Heart right ventricle (tissue), 16 donors: ENCODE measurements at regions not wholly inside any gene's neighbourhood (a gene's known extent, or its start where the extent isn't known, plus 50 kb on each side); places are given as distances from the start of the nearest gene placed in this dataset.

ENCODE experiments used
- ATAC-seq, 8 donors: fragments of 200-7000 bp; cut with Tn5 transposase; one replicate each; pipeline ENCODE4 v1.9.1; 2020; ENCODE audit warnings: mild to moderate bottlenecking in 8 of 8, moderate library complexity in 8 of 8, moderate number of reproducible peaks in 1 of 8
- DNase-seq, 2 donors: peaks; one replicate each; pipeline ENCODE4 v3.0.0-alpha.2; 2020
- H3K27ac ChIP-seq, 10 donors: fragments of 200-600 bp; sonication (generic) in 2 of 10; one replicate each; pipeline versions ENCODE4 v1.5.0 to v1.8.0; 2020 to 2022; ENCODE audit warnings: mild to moderate bottlenecking in 3 of 10
- H3K27me3 ChIP-seq, 7 donors: fragments of 200-600 bp; one replicate each; pipeline ENCODE4 v1.8.0; 2021 to 2022; ENCODE audit warnings: mild to moderate bottlenecking in 2 of 7
- H3K36me3 ChIP-seq, 9 donors: fragments of 200-600 bp; sonication (generic) in 1 of 9; one replicate each; pipeline versions ENCODE4 v1.5.0 to v1.8.0; 2020 to 2022; ENCODE audit warnings: mild to moderate bottlenecking in 2 of 9
- H3K4me1 ChIP-seq, 9 donors: fragments of 200-600 bp; sonication (generic) in 1 of 9; one replicate each; pipeline versions ENCODE4 v1.5.0 to v1.8.0; 2020 to 2022; ENCODE audit warnings: mild to moderate bottlenecking in 4 of 9
- H3K4me3 ChIP-seq, 10 donors: fragments of 200-600 bp; sonication (generic) in 2 of 10; one replicate each; pipeline versions ENCODE4 v1.5.0 to v1.8.0; 2020 to 2022; ENCODE audit warnings: mild to moderate bottlenecking in 7 of 10, moderate library complexity in 2 of 10
- H3K9me3 ChIP-seq, 11 donors: fragments of 200-600 bp in 10 of 11; sonication (generic) in 2 of 11; one replicate each; pipeline versions ENCODE4 v1.5.0 to v1.8.0; 2013 to 2022; ENCODE audit warnings: mild to moderate bottlenecking in 2 of 11, control low read depth in 1 of 11, moderate library complexity in 1 of 11
- CTCF ChIP-seq, 9 donors: fragments of 200-600 bp; sonication (generic) in 2 of 9; IDR thresholded peaks; one replicate each; pipeline versions ENCODE4 v1.5.0 to v1.8.0; 2021 to 2022; ENCODE audit warnings: antibody characterized with exemption in 9 of 9, mild to moderate bottlenecking in 5 of 9, moderate library complexity in 1 of 9
- WGBS, 2 donors: extraction: QIAGEN DNeasy Blood & Tissue Kit; methylation state at CpG; one replicate each; pipeline ENCODE4 v1.1.7; 2013; ENCODE audit warnings: inconsistent platforms in 1 of 2; 5-methylcytosine and 5-hydroxymethylcytosine counted together
- intact Hi-C, 10 donors: fragments of 100-400 bp; cut with DNase I; formaldehyde crosslinking; loops; one replicate each; pipeline versions ENCODE4 v1.11.1 to v1.14.2; 2022
- donor health status: Arrhythmogenic right ventricular cardiomyopathy.
- donor health status: ischemic (EF 13 %, LVEDD 7.1; RV severe dilation, severe dysfunction).
- donor health status: healthy with polysubstance abuse.
- donor health status: DM: no; HTN: yes; CAD: no.
- donor health status: DM: no; HTN: no; CAD: no.
- donor health status: ischemic (EF 25% LVEDD 6.9; RV normal size, moderate dysfunction).
- donor health status: ischemic (EF 25% LVEDD 5.7; RV mildly dilated, moderate dysfunction).
- donor health status: healthy.
- donor health status: DM: yes; HTN: yes; CAD: no.
- donor health status: Ischemic cardiomyopathy.
- donor health status: ischemic (EF 35%, LVEDD 5.7; RV mildly dilated, moderate dysfunction).
- donor health status: nonischemic (EF 11% LVEDD 7.7; RV severe dilation, severe dysfunction).
- donor health status: DM: yes; HTN: yes; CAD: no.
- donor health status: PGD.
- donor health status: ischemic (EF 29% LVEDD 5.4; RV normal size, mild dysfunction).
- donor health status: nonischemic (EF 23%, LVEDD 6.1; RV moderate dilation, normal function).

GRCh38 chr7:26046150-26046549 lies 105.8 kb upstream of the NFE2L3 start:
- H3K4me1 ChIP-seq, result no peaks in the 10 kb centered on the region
- H3K4me3 ChIP-seq, result no peak overlapping the region
- intact Hi-C loops, result no loop called here
- no peak for ATAC-seq
- no peaks in the 10 kb centered on the region for H3K36me3 ChIP-seq
- peaks cover 0 to 6% (median 0%) of the 10 kb centered on the region in 11 donors for H3K9me3 ChIP-seq
- TF ChIP-seq CTCF (IDR thresholded peaks at IDR 0.05), result no peak
- H3K27ac ChIP-seq, result no peak overlapping the region
- DNase-seq, result no peak
- H3K27me3 ChIP-seq, result peaks cover 0 to 69% (median 14%) of the 10 kb centered on the region in 7 donors
- WGBS, 2 donors, result 46 to 60% methylated on average over 3 of the region's 3 CpGs

- DNase-seq (no peak), ATAC-seq (no peak)
- intact Hi-C loops, result no loop called here
- 88 to 92% methylated on average over 1 of the region's 1 CpG for WGBS, 2 donors
- Histone ChIP-seq H3K36me3 (no peaks in the 10 kb centered on the region), H3K27me3 (peaks cover 0 to 68% (median 14%) of the 10 kb centered on the region in 7 donors), H3K4me3 (no peak overlapping the region), H3K27ac (no peak overlapping the region), H3K9me3 (peaks cover 0 to 11% (median 0%) of the 10 kb centered on the region in 11 donors), H3K4me1 (no peaks in the 10 kb centered on the region)
- TF ChIP-seq CTCF (IDR thresholded peaks at IDR 0.05), result no peak
Measured at GRCh38 chr7:26046878-26047277, 105.1 kb upstream of the NFE2L3 start.

DNA sequence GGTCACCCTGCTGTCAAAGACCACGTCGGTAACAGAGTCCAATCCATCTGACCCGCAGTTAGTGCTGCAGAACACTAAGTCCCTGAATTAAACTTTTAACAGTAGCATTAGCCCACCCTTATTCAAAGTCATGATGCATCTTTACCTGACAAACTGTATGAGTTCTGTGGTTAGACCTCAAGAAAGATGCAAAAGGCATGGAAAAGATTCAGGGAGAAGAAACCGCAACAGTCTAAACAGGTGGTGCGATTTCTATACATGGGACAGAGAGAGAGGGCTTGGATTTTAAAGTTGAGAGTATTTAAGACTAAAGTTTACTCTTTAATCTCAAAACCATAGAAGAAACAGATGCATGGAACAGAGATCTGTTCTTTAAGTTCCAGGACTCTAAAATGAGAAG lies 103.3 kb upstream of the NFE2L3 start:
- Histone ChIP-seq H3K36me3 (no peaks in the 10 kb centered on the region), H3K27me3 (peaks cover 0 to 72% (median 16%) of the 10 kb centered on the region in 7 donors), H3K27ac (no peak overlapping the region), H3K4me3 (no peak overlapping the region), H3K4me1 (no peaks in the 10 kb centered on the region), H3K9me3 (peaks cover 0 to 25% (median 0%) of the 10 kb centered on the region in 11 donors)
- ATAC-seq (no peak), DNase-seq (no peak)
- intact Hi-C loops, result no loop called here
- TF ChIP-seq CTCF (IDR thresholded peaks at IDR 0.05), result no peak
- 78 to 94% methylated on average over 5 of the region's 5 CpGs for WGBS, 2 donors

GRCh38 chr7:26049081-26049480 lies 102.9 kb upstream of the NFE2L3 start:
- ATAC-seq, result no peak
- 67 to 79% methylated on average over 1 of the region's 1 CpG for WGBS, 2 donors
- no peaks in the 10 kb centered on the region for H3K4me1 ChIP-seq
- H3K27ac ChIP-seq, result no peak overlapping the region
- intact Hi-C loops, result no loop called here
- H3K27me3 ChIP-seq, result peaks cover 0 to 74% (median 16%) of the 10 kb centered on the region in 7 donors
- no peak for TF ChIP-seq CTCF (IDR thresholded peaks at IDR 0.05)
- no peaks in the 10 kb centered on the region for H3K36me3 ChIP-seq
- no peak overlapping the region for H3K4me3 ChIP-seq
- DNase-seq, result no peak
- H3K9me3 ChIP-seq, result peaks cover 0 to 28% (median 0%) of the 10 kb centered on the region in 11 donors
